CD14-positive monocyte (primary cell): ENCODE measurements at regions not wholly inside any gene's neighbourhood (a gene's known extent, or its start where the extent isn't known, plus 50 kb on each side); places are given as distances from the start of the nearest gene placed in this dataset.

Source experiments
- DNase-seq, 3 donors: peaks; one replicate each; pipeline ENCODE4 v3.0.0-alpha.2; 2011 to 2022
- H2AFZ ChIP-seq: 2 replicates; pipeline ENCODE4 v1.6.0; 2012; ENCODE audit warnings: mild to moderate bottlenecking, low read depth, low read length, inconsistent platforms; ENCODE audit not compliant: insufficient read depth, poor library complexity, severe bottlenecking
- H3K27ac ChIP-seq, 2 donors: 1 replicate in 1 of 2; 2 replicates in 1 of 2; pipeline ENCODE4 v1.5.1; 2012 to 2013; ENCODE audit warnings: low read length in 2 of 2, control low read depth in 1 of 2, inconsistent platforms in 1 of 2, low read depth in 1 of 2, mild to moderate bottlenecking in 1 of 2
- H3K27me3 ChIP-seq, 2 donors: one replicate each; pipeline versions ENCODE4 v1.6.0 to v1.6.1; 2011 to 2013; ENCODE audit warnings: low read length in 2 of 2; ENCODE audit not compliant: control insufficient read depth in 2 of 2, insufficient read depth in 2 of 2
- H3K36me3 ChIP-seq, 2 donors: replicated peaks in 1 of 2; 1 replicate in 1 of 2; 2 replicates in 1 of 2; pipeline versions ENCODE4 v1.5.1 to v1.6.1; 2012 to 2013; ENCODE audit warnings: low read length in 2 of 2, control low read depth in 1 of 2, inconsistent platforms in 1 of 2, mild to moderate bottlenecking in 1 of 2; ENCODE audit not compliant: insufficient read depth in 2 of 2, control insufficient read depth in 1 of 2
- H3K4me1 ChIP-seq, 2 donors: 1 replicate in 1 of 2; 2 replicates in 1 of 2; pipeline versions ENCODE4 v1.5.1 to v1.6.1; 2012 to 2013; ENCODE audit warnings: low read length in 2 of 2, control low read depth in 1 of 2, inconsistent platforms in 1 of 2, mild to moderate bottlenecking in 1 of 2, moderate library complexity in 1 of 2; ENCODE audit not compliant: insufficient read depth in 2 of 2, control insufficient read depth in 1 of 2
- H3K4me2 ChIP-seq: replicated peaks from 2 replicates; pipeline ENCODE3; 2012; ENCODE audit warnings: low read length, moderate library complexity, mild to moderate bottlenecking; ENCODE audit not compliant: poor library complexity, severe bottlenecking; ENCODE audit errors: extremely low read depth
- H3K4me3 ChIP-seq, 3 experiments: fragments of 200-600 bp in 1 of 3; sonication (generic) in 1 of 3; replicated peaks in 1 of 3; 1 replicate in 2 of 3; 2 replicates in 1 of 3; pipeline ENCODE4 v1.5.1; 2011 to 2013; ENCODE audit warnings: low read length in 3 of 3, mild to moderate bottlenecking in 3 of 3, control low read depth in 2 of 3, low read depth in 2 of 3, inconsistent platforms in 1 of 3, moderate library complexity in 1 of 3
- H3K79me2 ChIP-seq: 2 replicates; pipeline ENCODE4 v1.6.0; 2012; ENCODE audit warnings: mild to moderate bottlenecking, control low read depth, inconsistent platforms, low read length, moderate library complexity; ENCODE audit not compliant: insufficient read depth
- H3K9ac ChIP-seq: 2 replicates; pipeline ENCODE4 v1.6.0; 2017; ENCODE audit warnings: low read length, mild to moderate bottlenecking; ENCODE audit not compliant: insufficient read depth, poor library complexity, severe bottlenecking
- H3K9me3 ChIP-seq, 2 donors: replicated peaks in 1 of 2; 1 replicate in 1 of 2; 2 replicates in 1 of 2; pipeline versions ENCODE4 v1.5.1 to v1.6.1; 2012 to 2013; ENCODE audit warnings: low read length in 2 of 2, control low read depth in 1 of 2; ENCODE audit not compliant: control insufficient read depth in 1 of 2, insufficient read depth in 1 of 2
- H4K20me1 ChIP-seq: 2 replicates; pipeline ENCODE4 v1.6.0; 2012; ENCODE audit warnings: mild to moderate bottlenecking, low read length, control low read depth, moderate library complexity; ENCODE audit not compliant: insufficient read depth
- H3K27ac Mint-ChIP-seq, 7 donors: one replicate each; pipeline ENCODE4 v1.8.0; 2020; ENCODE audit warnings: mild to moderate bottlenecking in 7 of 7, mixed read lengths in 7 of 7, moderate library complexity in 6 of 7, inconsistent platforms in 2 of 7
- H3K27me3 Mint-ChIP-seq, 3 donors: one replicate each; pipeline ENCODE4 v1.8.0; 2021 to 2022; ENCODE audit warnings: low read depth in 3 of 3, mild to moderate bottlenecking in 3 of 3, mixed read lengths in 3 of 3, moderate library complexity in 3 of 3, inconsistent platforms in 1 of 3
- H3K36me3 Mint-ChIP-seq, 2 donors: one replicate each; pipeline ENCODE4 v1.8.0; 2020; ENCODE audit warnings: mixed read lengths in 2 of 2, inconsistent platforms in 1 of 2, mild to moderate bottlenecking in 1 of 2
- H3K4me1 Mint-ChIP-seq: one replicate; pipeline ENCODE4 v1.8.0; 2020; ENCODE audit warnings: mild to moderate bottlenecking, mixed read lengths
- H3K4me3 Mint-ChIP-seq, 2 donors: one replicate each; pipeline ENCODE4 v1.8.0; 2020; ENCODE audit warnings: mild to moderate bottlenecking in 2 of 2, mixed read lengths in 2 of 2, moderate library complexity in 1 of 2
- H3K9me3 Mint-ChIP-seq, 7 donors: one replicate each; pipeline ENCODE4 v1.8.0; 2020 to 2022; ENCODE audit warnings: mixed read lengths in 7 of 7, mild to moderate bottlenecking in 6 of 7, moderate library complexity in 6 of 7, inconsistent platforms in 2 of 7
- WGBS: methylation state at CpG from one replicate; pipeline ENCODE4 v1.1.5; 2013; ENCODE audit warnings: missing lambda C conversion rate; ENCODE audit not compliant: insufficient coverage; 5-methylcytosine and 5-hydroxymethylcytosine counted together
- intact Hi-C, 2 donors: fragments of 100-400 bp; cut with micrococcal nuclease; formaldehyde crosslinking; loops; one replicate each; pipeline versions ENCODE4 v1.15.0 to v1.15.1; 2023
- TF ChIP-seq, protein P1 (sequence below): fragments of 200-600 bp; IDR thresholded peaks from one replicate; pipeline ENCODE4 v1.8.0; 2022; ENCODE audit warnings: antibody characterized with exemption, mild to moderate bottlenecking

DNA sequence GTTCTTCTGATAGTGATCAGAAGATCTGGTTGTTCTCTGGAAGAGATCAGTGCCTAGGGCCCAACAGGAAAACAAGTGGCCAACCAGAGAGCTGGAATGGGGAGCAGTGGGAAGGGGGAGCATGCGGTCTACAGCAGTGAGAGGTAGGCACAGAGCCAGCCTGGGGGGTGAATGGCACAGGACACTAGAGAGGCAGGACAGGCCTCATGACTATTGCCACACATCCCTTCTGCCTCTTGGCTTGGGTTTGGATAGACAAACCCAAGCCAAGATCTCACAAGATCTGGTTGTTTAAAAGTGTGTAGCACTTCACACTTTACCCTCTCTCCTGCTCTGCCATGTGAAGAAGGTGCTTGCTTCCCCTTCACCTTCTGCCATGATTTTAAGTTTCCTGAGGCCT is 224.4 kb downstream of the ARHGAP12 start:
- H3K4me2 ChIP-seq = no peak overlapping the region
- DNase-seq = no peak
- peaks cover 84 to 100% of the 10 kb centered on the region in 2 donors for H3K4me1 ChIP-seq
- H3K9me3 Mint-ChIP-seq = peaks cover 0 to 10% (median 1%) of the 10 kb centered on the region in 7 donors
- no peak overlapping the region for H3K4me3 ChIP-seq
- H3K4me1 Mint-ChIP-seq = peaks cover 95% of the 10 kb centered on the region
- H3K9me3 ChIP-seq = no peaks in the 10 kb centered on the region
- no peaks in the 10 kb centered on the region for H3K36me3 ChIP-seq
- H3K27me3 ChIP-seq = no peaks in the 10 kb centered on the region
- peaks cover 12 to 18% of the 10 kb centered on the region in 2 donors for H3K36me3 Mint-ChIP-seq
- peaks cover 16% of the 10 kb centered on the region for H3K79me2 ChIP-seq
- H3K27ac Mint-ChIP-seq = peak overlapping the region in 2 of 7 donors; percentile 36 to 65
- intact Hi-C loops = loop anchor here in 1 of 2 donors (10.0 kb wide), 1 partner anchor 99 kb away; no protein-coding TSS in a partner anchor
- no peak overlapping the region for H3K27ac ChIP-seq
- H3K27me3 Mint-ChIP-seq = no peaks in the 10 kb centered on the region
- TF ChIP-seq, protein P1, sequence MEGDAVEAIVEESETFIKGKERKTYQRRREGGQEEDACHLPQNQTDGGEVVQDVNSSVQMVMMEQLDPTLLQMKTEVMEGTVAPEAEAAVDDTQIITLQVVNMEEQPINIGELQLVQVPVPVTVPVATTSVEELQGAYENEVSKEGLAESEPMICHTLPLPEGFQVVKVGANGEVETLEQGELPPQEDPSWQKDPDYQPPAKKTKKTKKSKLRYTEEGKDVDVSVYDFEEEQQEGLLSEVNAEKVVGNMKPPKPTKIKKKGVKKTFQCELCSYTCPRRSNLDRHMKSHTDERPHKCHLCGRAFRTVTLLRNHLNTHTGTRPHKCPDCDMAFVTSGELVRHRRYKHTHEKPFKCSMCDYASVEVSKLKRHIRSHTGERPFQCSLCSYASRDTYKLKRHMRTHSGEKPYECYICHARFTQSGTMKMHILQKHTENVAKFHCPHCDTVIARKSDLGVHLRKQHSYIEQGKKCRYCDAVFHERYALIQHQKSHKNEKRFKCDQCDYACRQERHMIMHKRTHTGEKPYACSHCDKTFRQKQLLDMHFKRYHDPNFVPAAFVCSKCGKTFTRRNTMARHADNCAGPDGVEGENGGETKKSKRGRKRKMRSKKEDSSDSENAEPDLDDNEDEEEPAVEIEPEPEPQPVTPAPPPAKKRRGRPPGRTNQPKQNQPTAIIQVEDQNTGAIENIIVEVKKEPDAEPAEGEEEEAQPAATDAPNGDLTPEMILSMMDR = no peak
- H4K20me1 ChIP-seq = no peaks in the 10 kb centered on the region
- H2AFZ ChIP-seq = no peak overlapping the region
- WGBS = no CpG with 5 or more reads among the region's 1 CpG
- H3K4me3 Mint-ChIP-seq = no peak overlapping the region
- no peak overlapping the region for H3K9ac ChIP-seq

DNA sequence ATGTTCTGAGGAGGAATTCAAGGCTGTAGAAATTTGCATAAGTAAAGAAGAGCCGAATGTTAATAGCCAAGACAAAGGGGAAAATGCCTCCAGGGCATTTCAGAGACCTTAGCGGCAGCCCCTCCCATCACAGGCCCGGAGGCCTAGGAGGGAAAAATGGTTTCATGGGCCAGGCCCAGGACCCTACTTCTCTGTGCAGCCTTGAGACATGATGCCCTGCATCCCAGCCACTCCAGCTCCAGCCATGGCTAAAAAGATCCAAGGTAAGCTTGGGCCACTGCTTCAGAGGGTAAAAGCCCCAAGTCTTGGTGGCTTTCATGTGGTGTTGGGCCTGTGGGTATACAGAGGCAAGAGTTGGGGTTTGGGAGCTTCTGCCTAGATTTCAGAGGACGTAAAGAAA is 225.7 kb downstream of the ARHGAP12 start:
- H2AFZ ChIP-seq = no peak overlapping the region
- peak overlapping the region in 1 of 2 donors; percentile 84 for H3K27ac ChIP-seq
- H3K4me2 ChIP-seq = no peak overlapping the region
- no peaks in the 10 kb centered on the region for H4K20me1 ChIP-seq
- H3K9me3 ChIP-seq = no peaks in the 10 kb centered on the region
- H3K4me3 ChIP-seq = no peak overlapping the region
- WGBS = 100% methylated on average over 2 of the region's 4 CpGs
- no peaks in the 10 kb centered on the region for H3K36me3 ChIP-seq
- no peaks in the 10 kb centered on the region for H3K27me3 Mint-ChIP-seq
- H3K4me1 Mint-ChIP-seq = peaks cover 95% of the 10 kb centered on the region
- intact Hi-C loops = loop anchor here in 1 of 2 donors (10.0 kb wide), 1 partner anchor 98 kb away; no protein-coding TSS in a partner anchor
- no peak overlapping the region for H3K9ac ChIP-seq
- peaks cover 79 to 100% of the 10 kb centered on the region in 2 donors for H3K4me1 ChIP-seq
- H3K79me2 ChIP-seq = peaks cover 16% of the 10 kb centered on the region
- TF ChIP-seq, protein P1 = no peak
- no peak for DNase-seq
- H3K36me3 Mint-ChIP-seq = peaks cover 12 to 22% of the 10 kb centered on the region in 2 donors
- H3K4me3 Mint-ChIP-seq = no peak overlapping the region
- H3K27ac Mint-ChIP-seq = peak overlapping the region in 2 of 7 donors; percentile 31 to 95
- peaks cover 0 to 13% (median 1%) of the 10 kb centered on the region in 7 donors for H3K9me3 Mint-ChIP-seq
- H3K27me3 ChIP-seq = no peaks in the 10 kb centered on the region
